IMR-90 (cell line): ENCODE measurements at regions not wholly inside any gene's neighbourhood (a gene's known extent, or its start where the extent isn't known, plus 50 kb on each side); places are given as distances from the start of the nearest gene placed in this dataset.

Experiments
- BHLHE40 ChIP-seq: fragments of 150-350 bp; IDR thresholded peaks from 2 replicates; pipeline ENCODE4 v1.6.1; 2016; ENCODE audit warnings: mild to moderate bottlenecking, low read depth, low read length
- CEBPB ChIP-seq: IDR thresholded peaks from 2 replicates; pipeline ENCODE4 v1.6.1; 2012; ENCODE audit warnings: low read depth, low read length, improper control_type of control experiment
- CHD1 ChIP-seq: IDR thresholded peaks from 2 replicates; pipeline ENCODE4 v1.6.1; 2012; ENCODE audit warnings: low read depth, low read length, improper control_type of control experiment
- MAFK ChIP-seq: IDR thresholded peaks from 2 replicates; pipeline ENCODE4 v1.6.1; 2012; ENCODE audit warnings: low read depth, low read length, improper control_type of control experiment
- MAZ ChIP-seq: IDR thresholded peaks from 2 replicates; pipeline ENCODE4 v1.6.1; 2012; ENCODE audit warnings: low read depth, mild to moderate bottlenecking, low read length, improper control_type of control experiment, moderate library complexity, borderline replicate concordance
- MXI1 ChIP-seq: IDR thresholded peaks from 2 replicates; pipeline ENCODE4 v1.6.1; 2012; ENCODE audit warnings: low read depth, mild to moderate bottlenecking, low read length, moderate library complexity, borderline replicate concordance
- NFE2L2 ChIP-seq: fragments of 150-350 bp; IDR thresholded peaks from 2 replicates; pipeline ENCODE4 v1.6.1; 2016; ENCODE audit warnings: low read depth, mild to moderate bottlenecking, low read length
- POLR2A ChIP-seq: IDR thresholded peaks from 2 replicates; pipeline ENCODE4 v1.6.1; 2012; ENCODE audit warnings: mild to moderate bottlenecking, low read depth, low read length
- RAD21 ChIP-seq: IDR thresholded peaks from 2 replicates; pipeline ENCODE4 v1.6.1; 2012; ENCODE audit warnings: low read length, improper control_type of control experiment
- RCOR1 ChIP-seq: IDR thresholded peaks from 2 replicates; pipeline ENCODE4 v1.6.1; 2012; ENCODE audit warnings: mild to moderate bottlenecking, low read length, improper control_type of control experiment; ENCODE audit not compliant: insufficient replicate concordance
- RFX5 ChIP-seq: IDR thresholded peaks from 2 replicates; pipeline ENCODE4 v1.8.0; 2012; ENCODE audit warnings: low read depth, mild to moderate bottlenecking, low read length, moderate library complexity
- TF ChIP-seq, protein P1 (sequence below): conservative IDR thresholded peaks from 2 replicates; pipeline ENCODE4 v1.5.1; 2012; ENCODE audit warnings: mild to moderate bottlenecking, low read depth, low read length, improper control_type of control experiment

DNA sequence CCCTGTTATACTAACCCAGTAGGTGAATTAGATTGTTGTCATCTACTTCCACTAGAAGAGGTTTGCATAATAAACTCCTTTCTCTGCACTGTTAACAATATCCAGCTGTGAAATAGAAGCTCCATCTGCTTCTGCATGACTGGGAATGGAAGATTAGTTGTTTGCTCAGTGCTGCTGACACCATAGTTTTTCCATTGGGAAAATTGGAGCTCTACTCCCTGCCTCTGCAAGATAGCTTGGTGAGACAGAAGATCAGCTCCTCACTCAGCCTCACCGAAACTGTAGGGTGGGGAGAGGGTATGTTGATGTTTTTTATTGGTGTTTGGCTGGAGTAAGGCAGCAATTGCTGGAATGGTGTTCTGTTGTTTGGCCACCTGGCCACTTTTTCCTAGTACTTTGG lies 331.6 kb upstream of the ADAMTS5 start:
- TF ChIP-seq RAD21 (no peak), MAZ (no peak), POLR2A (no peak), MAFK (no peak), CHD1 (no peak), BHLHE40 (no peak), MXI1 (no peak), RFX5 (no peak), NFE2L2 (no peak), CEBPB (no peak), RCOR1 (no peak)
- TF ChIP-seq, protein P1, sequence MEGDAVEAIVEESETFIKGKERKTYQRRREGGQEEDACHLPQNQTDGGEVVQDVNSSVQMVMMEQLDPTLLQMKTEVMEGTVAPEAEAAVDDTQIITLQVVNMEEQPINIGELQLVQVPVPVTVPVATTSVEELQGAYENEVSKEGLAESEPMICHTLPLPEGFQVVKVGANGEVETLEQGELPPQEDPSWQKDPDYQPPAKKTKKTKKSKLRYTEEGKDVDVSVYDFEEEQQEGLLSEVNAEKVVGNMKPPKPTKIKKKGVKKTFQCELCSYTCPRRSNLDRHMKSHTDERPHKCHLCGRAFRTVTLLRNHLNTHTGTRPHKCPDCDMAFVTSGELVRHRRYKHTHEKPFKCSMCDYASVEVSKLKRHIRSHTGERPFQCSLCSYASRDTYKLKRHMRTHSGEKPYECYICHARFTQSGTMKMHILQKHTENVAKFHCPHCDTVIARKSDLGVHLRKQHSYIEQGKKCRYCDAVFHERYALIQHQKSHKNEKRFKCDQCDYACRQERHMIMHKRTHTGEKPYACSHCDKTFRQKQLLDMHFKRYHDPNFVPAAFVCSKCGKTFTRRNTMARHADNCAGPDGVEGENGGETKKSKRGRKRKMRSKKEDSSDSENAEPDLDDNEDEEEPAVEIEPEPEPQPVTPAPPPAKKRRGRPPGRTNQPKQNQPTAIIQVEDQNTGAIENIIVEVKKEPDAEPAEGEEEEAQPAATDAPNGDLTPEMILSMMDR = no peak
